Neural crest cell (in vitro differentiated cells): ENCODE measurements at regions not wholly inside any gene's neighbourhood (a gene's known extent, or its start where the extent isn't known, plus 50 kb on each side); places are given as distances from the start of the nearest gene placed in this dataset.

Experiments
- DNase-seq: peaks from one replicate; pipeline ENCODE4 v3.0.0; 2021; ENCODE audit warnings: low read depth, mixed read lengths, low spot score
- H3K27ac Mint-ChIP-seq: one replicate; pipeline ENCODE4 v1.8.0; 2021; ENCODE audit warnings: mild to moderate bottlenecking, mixed read lengths; ENCODE audit not compliant: unreplicated experiment
- H3K27me3 Mint-ChIP-seq: 2 replicates; pipeline ENCODE4 v1.8.0; 2021; ENCODE audit warnings: low read depth, mild to moderate bottlenecking, mixed read lengths
- H3K36me3 Mint-ChIP-seq: 2 replicates; pipeline ENCODE4 v1.8.0; 2021; ENCODE audit warnings: low read depth, mild to moderate bottlenecking, mixed read lengths
- H3K4me1 Mint-ChIP-seq: 2 replicates; pipeline ENCODE4 v1.8.0; 2021; ENCODE audit warnings: mixed read lengths
- H3K4me3 Mint-ChIP-seq: one replicate; pipeline ENCODE4 v1.8.0; 2021; ENCODE audit warnings: mild to moderate bottlenecking, mixed read lengths
- H3K9me3 Mint-ChIP-seq: 2 replicates; pipeline ENCODE4 v1.8.0; 2021; ENCODE audit warnings: mixed read lengths
- TF ChIP-seq, protein P1 (sequence below): fragments of 200-600 bp; sonication (generic); conservative IDR thresholded peaks from 2 replicates; pipeline ENCODE4 v1.5.0; 2021; ENCODE audit warnings: antibody characterized with exemption, mild to moderate bottlenecking

DNA sequence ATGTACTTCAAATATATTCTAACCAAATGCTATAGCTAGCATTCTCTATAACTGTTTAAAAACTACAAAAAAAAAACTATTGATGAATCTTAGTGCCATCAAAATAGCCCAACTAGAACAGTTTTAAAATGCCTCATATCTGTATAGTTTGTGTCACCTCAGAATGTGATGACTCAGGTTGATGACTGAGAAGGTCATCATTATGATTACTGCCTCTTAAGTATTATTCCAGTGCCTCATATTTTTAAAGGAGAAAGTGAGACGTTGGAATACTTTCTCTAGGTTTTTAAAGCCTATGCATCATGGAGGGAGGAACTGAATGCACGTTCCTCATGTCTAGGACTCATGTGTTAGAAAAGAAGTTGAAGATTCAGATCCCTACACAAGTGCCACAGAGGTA, 88.2 kb downstream of the TMA16 start:
- no peaks in the 10 kb centered on the region for H3K27me3 Mint-ChIP-seq
- H3K4me1 Mint-ChIP-seq, result no peaks in the 10 kb centered on the region
- peaks cover 3% of the 10 kb centered on the region for H3K9me3 Mint-ChIP-seq
- H3K27ac Mint-ChIP-seq, result no peak overlapping the region
- no peaks in the 10 kb centered on the region for H3K36me3 Mint-ChIP-seq
- H3K4me3 Mint-ChIP-seq, result no peak overlapping the region
- TF ChIP-seq, protein P1, sequence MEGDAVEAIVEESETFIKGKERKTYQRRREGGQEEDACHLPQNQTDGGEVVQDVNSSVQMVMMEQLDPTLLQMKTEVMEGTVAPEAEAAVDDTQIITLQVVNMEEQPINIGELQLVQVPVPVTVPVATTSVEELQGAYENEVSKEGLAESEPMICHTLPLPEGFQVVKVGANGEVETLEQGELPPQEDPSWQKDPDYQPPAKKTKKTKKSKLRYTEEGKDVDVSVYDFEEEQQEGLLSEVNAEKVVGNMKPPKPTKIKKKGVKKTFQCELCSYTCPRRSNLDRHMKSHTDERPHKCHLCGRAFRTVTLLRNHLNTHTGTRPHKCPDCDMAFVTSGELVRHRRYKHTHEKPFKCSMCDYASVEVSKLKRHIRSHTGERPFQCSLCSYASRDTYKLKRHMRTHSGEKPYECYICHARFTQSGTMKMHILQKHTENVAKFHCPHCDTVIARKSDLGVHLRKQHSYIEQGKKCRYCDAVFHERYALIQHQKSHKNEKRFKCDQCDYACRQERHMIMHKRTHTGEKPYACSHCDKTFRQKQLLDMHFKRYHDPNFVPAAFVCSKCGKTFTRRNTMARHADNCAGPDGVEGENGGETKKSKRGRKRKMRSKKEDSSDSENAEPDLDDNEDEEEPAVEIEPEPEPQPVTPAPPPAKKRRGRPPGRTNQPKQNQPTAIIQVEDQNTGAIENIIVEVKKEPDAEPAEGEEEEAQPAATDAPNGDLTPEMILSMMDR, result no peak
- no peak for DNase-seq

DNA sequence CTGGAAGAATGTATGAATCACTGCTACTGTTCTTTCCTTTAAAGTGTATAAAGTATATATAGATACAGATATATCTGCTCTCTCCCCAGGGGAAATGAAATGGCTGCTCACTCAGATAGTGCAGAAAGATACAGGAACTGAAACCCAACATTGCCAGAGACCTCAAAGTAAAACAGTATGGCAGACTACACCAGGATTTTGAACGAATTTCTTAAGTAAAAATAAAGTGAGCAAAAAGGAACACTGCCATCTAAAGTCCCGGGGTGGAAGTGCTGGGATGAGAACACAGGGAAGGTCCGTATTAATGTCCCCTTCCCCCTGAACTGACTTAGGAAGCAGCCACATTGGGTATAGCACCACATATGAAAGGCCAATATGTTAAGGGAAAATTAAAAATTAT, 93.4 kb downstream of the TMA16 start:
- H3K4me1 Mint-ChIP-seq, result no peaks in the 10 kb centered on the region
- peaks cover 3% of the 10 kb centered on the region for H3K9me3 Mint-ChIP-seq
- TF ChIP-seq, protein P1, result peak; percentile 49
- H3K27ac Mint-ChIP-seq, result no peak overlapping the region
- H3K36me3 Mint-ChIP-seq, result no peaks in the 10 kb centered on the region
- DNase-seq, result no peak
- H3K4me3 Mint-ChIP-seq, result no peak overlapping the region
- H3K27me3 Mint-ChIP-seq, result no peaks in the 10 kb centered on the region

DNA sequence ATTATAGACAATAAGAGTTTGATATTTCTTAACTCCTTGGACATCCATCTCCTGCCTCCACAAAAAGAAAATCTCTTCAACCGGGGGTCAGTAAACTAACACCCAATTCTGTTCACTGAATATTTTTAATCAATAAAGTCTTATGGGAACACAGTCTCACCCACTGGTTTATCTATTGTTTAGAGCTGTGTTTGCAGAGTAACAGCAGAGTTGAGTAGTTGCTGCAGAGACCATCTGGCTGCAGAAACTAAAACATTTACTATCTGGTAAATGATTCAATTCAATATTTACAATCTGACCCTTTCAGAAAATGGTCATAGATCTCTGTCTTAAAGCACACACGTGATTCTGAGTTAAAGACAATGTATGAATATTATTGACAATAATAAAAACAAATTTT, 94.0 kb downstream of the TMA16 start:
- TF ChIP-seq, protein P1, result no peak
- H3K27me3 Mint-ChIP-seq, result no peaks in the 10 kb centered on the region
- no peak overlapping the region for H3K27ac Mint-ChIP-seq

DNA sequence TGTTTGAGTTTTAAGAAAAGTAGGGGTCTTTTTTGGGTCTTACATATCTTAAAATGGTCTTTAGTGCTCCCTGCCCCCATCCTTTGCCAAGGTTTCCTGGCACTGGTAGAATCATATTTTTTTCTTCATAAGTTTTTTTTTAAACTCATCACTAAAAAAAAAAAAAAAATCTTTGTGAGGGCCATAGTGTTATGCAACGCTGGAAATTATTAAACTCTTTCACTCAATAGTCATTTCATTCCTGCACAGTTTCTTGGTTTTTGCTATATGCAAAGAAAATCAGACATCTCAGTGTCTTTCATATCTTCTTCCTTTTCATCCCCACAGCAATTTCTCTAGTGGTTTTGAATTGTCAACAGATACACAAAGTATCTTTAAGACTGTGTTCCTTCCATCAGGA, 95.6 kb downstream of the TMA16 start:
- TF ChIP-seq, protein P1, result no peak
- Mint-ChIP-seq H3K27me3 (no peaks in the 10 kb centered on the region), H3K4me1 (no peaks in the 10 kb centered on the region), H3K4me3 (no peak overlapping the region), H3K27ac (no peak overlapping the region), H3K36me3 (no peaks in the 10 kb centered on the region), H3K9me3 (peaks cover 3% of the 10 kb centered on the region)
- DNase-seq, result no peak

More for the DNA sequence above, 94.0 kb downstream of the TMA16 start:
- Mint-ChIP-seq H3K36me3 (no peaks in the 10 kb centered on the region), H3K4me1 (no peaks in the 10 kb centered on the region), H3K9me3 (peaks cover 3% of the 10 kb centered on the region), H3K4me3 (no peak overlapping the region)
- DNase-seq, result no peak

DNA sequence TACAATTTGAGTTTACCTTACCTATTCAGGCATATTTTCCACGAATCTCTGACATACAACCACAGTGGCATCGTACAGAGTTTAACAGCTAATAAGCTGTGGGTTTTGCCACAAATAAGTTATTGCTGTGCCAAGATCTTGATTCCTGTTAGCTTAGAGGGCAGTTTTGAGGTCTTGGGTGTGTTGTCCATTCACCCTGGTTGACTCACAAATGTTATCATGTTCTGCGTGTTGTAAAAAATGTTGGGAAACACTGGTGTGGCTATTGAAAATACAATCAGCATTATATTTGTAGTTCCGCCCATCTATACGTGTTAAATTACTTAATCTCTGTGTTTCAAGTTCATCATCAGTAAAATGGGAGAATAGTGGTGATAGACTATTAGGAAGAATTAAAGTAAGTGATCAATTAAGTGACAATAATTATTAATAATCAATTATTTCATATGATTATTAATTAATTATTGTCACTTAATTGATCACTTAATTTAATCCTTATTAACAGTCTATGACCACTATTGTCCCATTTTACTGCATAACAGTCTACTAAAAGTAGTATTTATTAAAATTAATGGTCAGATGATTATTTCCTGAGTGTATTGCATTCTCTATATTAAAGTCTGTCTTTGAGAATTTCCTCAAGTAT, 96.3 kb downstream of the TMA16 start:
- Mint-ChIP-seq H3K9me3 (peaks cover 4% of the 10 kb centered on the region), H3K27ac (no peak overlapping the region), H3K27me3 (no peaks in the 10 kb centered on the region), H3K36me3 (no peaks in the 10 kb centered on the region), H3K4me1 (no peaks in the 10 kb centered on the region), H3K4me3 (no peak overlapping the region)
- TF ChIP-seq, protein P1, result no peak
- no peak for DNase-seq

DNA sequence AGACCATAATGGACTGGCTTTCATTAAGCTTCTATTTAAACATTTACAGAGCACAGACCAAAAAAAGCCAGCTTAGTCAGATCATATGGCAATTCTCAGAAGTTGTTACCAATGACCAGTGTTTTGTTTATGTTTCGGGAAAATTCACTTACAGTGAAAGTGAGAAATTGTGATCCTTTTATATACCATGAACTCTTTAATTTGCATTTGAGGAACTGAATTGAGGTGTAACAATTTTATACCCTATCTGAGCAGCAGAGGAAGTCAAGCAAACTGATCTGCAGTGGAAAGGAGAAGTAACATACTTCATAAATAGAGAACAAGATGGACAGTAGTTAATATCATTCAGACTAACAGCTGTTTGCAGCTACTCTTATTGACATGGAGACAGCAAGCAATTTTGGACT, 97.1 kb downstream of the TMA16 start:
- TF ChIP-seq, protein P1, result no peak
- H3K4me3 Mint-ChIP-seq, result no peak overlapping the region
- H3K4me1 Mint-ChIP-seq, result no peaks in the 10 kb centered on the region
- no peaks in the 10 kb centered on the region for H3K36me3 Mint-ChIP-seq
- no peaks in the 10 kb centered on the region for H3K27me3 Mint-ChIP-seq
- H3K9me3 Mint-ChIP-seq, result peaks cover 6% of the 10 kb centered on the region
- no peak for DNase-seq
- no peak overlapping the region for H3K27ac Mint-ChIP-seq
